ENCODE measurements at regions not wholly inside any gene's neighbourhood (a gene's known extent, or its start where the extent isn't known, plus 50 kb on each side); places are given as distances from the start of the nearest gene placed in this dataset.
A peak's percentile ranks its signal among the peaks of the same experiment; 100 is the strongest.

DNA sequence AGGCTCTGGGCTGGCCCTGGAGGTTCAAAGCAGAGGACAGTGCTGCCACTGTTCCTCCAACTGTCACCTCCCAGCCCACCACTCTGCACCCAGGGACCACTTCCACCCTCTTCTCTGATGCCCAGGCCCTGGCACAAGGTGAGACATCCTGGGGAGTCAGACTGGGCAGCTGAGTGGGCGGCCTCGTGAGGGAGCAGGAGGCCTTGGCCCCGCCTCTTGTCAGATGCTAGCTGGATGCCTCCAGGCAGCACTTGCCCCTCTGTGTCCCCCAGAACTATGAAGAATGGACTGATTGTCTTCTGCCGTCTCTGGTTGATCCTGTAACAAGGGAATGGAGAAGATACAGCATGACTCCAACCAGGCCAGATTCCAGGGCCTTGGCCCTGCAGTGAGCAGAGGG lies 191.0 kb upstream of the LINGO1 start:
- DNase-seq (ENCODE audit: low spot score): no peak
- TF ChIP-seq, protein P1, sequence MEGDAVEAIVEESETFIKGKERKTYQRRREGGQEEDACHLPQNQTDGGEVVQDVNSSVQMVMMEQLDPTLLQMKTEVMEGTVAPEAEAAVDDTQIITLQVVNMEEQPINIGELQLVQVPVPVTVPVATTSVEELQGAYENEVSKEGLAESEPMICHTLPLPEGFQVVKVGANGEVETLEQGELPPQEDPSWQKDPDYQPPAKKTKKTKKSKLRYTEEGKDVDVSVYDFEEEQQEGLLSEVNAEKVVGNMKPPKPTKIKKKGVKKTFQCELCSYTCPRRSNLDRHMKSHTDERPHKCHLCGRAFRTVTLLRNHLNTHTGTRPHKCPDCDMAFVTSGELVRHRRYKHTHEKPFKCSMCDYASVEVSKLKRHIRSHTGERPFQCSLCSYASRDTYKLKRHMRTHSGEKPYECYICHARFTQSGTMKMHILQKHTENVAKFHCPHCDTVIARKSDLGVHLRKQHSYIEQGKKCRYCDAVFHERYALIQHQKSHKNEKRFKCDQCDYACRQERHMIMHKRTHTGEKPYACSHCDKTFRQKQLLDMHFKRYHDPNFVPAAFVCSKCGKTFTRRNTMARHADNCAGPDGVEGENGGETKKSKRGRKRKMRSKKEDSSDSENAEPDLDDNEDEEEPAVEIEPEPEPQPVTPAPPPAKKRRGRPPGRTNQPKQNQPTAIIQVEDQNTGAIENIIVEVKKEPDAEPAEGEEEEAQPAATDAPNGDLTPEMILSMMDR (IDR thresholded peaks at IDR 0.05; ENCODE audit: extremely low read depth, missing control alignments): no peak

DNA sequence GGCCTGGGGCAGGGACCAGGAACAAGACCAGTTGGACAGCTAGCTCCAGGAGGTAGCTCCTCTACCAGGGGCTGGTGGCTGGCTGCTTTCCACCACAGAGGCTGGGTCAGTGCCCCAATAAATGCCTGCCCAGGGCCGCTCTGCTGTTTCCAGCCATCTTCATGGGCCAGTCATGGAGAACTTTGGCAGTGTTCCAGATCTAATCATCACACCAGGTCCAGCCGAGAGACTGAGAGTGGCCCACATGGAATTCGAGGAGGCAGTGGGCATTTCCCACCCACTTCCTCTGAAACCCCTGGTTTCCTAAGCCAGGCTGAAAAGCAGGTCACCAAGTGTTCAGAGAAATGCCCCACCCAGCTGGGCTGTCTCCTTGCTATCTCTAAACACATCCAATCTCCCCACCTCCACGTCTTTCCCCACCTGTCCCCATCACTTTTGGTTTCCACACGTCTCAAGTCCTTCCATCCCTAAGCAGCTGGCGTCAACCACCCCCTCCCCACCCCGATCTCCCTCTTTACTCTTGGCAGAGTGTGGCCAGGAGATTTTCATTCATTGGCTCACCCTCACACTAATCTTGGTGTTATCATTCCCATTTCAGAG lies 190.0 kb upstream of the LINGO1 start:
- DNase-seq (ENCODE audit: low spot score): no peak
- TF ChIP-seq, protein P1 (IDR thresholded peaks at IDR 0.05; ENCODE audit: extremely low read depth, missing control alignments): no peak

DNA sequence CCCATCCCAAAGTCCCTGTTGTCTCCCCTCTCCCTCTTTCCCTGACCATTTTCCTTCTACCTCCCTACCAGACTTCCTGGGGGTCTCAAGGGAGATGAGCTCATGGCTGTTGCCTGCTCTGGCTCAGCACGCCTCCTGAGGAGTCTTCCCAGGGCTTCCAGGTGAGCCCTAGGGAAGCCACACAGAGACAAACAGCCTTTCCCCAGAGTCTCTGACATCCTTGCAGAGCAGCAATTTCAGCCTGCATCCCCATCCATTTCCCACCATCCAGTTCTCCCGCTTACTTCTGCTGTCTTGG lies 189.2 kb upstream of the LINGO1 start:
- TF ChIP-seq, protein P1 (IDR thresholded peaks at IDR 0.05; ENCODE audit: extremely low read depth, missing control alignments): no peak
- no peak for DNase-seq (ENCODE audit: low spot score)

DNA sequence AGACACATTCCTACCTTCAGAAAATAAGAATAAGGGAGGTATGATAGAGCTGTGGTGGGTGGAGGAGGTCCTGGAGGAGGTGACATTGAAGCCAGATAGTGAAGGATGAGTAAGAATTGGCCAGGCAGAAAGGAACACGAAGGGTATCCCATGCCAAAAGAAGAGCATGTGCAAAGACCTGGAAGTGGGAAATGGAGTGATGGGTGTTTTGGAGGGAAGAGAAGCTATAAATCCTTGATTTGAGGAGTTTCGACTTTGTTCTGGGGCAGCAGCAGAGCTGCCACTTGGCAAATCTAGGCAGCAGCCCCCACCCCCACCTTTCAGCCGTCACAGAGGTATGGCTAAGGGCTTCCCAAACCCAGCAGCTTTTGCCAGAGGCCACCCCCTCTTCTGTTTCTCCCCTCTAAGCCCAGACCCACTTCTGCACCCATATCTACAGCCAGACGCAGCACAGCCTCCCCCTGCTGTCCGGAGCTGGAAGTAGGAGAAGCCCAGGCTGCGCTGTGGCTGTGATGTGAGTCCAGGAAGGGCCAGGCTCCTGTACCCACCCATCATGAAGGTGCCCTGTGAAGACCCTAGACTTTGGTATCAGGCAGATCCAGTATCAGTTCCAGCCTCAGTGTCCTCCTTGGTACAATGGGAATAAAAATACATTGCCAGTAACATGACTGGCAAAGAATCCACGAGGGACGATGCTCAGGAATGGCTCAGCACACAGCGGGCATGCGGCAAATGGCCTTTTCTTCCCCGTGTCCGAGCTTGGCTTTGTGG lies 188.7 kb upstream of the LINGO1 start:
- TF ChIP-seq, protein P1 (IDR thresholded peaks at IDR 0.05; ENCODE audit: extremely low read depth, missing control alignments): peak; percentile 62
- DNase-seq (ENCODE audit: low spot score): peak; percentile 77

DNA sequence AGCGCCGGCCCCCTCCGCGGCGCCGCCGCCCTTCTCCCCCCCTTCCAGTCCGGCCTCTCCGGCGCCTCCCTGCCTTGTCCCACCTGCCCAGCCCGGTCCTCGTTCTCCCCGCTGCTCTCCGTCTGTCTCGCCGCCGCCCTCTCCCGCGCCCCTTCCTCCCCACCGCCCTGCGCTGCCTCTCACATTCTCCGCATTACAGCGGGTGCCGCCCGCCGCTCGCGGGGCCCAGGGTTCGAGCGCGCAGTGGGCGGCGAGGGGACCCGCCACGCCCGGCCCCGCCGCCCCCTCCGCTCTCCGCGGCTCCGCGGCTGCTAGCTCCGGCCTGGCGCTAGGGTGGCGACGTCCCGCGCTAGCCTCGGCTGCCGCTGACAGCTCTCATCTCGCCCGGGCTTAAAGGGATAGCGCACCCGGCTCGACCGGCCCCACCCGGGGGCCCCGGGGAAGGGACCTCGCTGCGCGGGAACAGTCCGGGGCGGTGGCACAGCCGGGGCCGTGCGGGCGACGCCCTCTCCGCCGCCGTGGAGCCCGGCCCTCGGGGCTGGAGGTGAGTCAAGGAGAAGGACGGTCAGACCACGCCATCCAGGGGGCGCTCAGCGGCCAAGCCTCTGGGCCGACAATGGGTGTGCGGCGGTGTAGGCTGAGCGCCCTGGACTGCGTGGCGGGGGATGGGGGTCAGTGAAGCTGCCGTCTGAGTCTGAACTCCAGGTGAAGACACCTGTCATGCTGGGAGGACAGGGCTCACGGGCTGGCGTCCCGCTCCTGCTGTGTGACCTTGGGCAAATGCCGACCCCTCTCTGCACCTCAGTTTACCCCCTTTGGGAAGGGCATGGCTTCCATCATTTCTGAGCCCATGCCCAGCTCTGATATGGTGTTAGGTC lies 187.4 kb upstream of the LINGO1 start:
- DNase-seq (ENCODE audit: low spot score): no peak
- TF ChIP-seq, protein P1 (IDR thresholded peaks at IDR 0.05; ENCODE audit: extremely low read depth, missing control alignments): no peak

DNA sequence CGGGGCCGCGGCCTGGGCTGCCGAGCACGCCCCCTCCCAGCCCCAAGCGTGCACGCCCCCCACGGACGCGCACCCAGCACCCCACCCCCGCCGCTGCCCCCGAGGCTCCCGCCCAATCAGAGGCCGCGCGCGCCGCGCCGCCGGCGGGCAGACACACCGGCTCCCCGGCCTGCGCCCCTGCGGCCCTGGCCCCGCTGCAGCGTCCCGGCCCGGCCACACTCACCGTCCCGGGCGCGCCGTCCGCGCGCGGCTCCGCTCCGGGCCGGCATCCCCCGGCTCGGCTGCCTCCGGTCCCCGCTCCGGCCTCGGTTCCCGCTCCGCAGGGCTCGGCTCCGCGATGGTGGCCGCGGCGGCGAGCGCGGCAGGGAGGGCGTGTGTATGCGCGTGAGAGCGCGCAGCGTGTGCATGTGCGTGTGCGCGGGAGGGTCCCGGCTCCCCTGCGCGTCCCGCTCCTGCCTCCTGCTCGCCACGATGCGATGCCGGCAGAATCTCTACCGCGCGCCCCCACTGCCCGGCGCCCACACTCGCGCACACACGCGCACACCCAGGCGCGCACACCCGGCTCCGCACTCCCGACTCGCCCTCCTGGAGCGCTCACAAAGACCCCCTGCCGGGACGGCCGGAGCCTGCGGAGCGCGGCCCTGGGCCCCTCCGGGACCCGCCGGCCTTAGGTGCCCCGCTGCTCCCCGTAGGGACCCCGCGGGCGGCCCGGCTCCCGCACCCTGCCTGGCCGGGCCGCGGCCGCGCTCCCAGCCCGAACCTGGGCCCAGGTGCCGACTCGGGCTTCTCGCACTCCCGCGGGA lies 186.5 kb upstream of the LINGO1 start:
- peak; percentile 44 for DNase-seq (ENCODE audit: low spot score)
- TF ChIP-seq, protein P1 (IDR thresholded peaks at IDR 0.05; ENCODE audit: extremely low read depth, missing control alignments): no peak
